Fibroblast of skin of abdomen (primary cell): ENCODE measurements at regions not wholly inside any gene's neighbourhood (a gene's known extent, or its start where the extent isn't known, plus 50 kb on each side); places are given as distances from the start of the nearest gene placed in this dataset.

Source experiments
- DNase-seq: peaks from one replicate; pipeline ENCODE4 v3.0.0-alpha.2; 2013

DNA sequence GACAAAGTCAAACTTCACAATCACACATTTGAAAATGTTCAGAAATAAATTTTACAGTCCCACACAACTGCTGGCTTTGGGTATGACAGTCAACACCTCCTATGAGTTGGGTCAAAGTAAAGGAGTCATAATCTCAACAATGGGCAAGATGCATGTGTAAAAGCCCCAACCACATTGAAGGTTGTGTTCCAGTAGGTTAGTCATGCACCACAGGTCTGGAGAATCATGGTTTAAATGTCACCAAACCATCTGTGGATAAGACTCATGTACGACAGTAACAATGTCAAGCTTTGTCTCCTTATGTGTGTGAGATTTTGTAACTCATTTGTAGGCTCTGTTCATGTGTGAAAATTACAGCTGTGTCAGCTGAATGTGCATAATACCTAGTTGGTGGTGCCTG is 1065.7 kb upstream of the AMELY start:
- no peak for DNase-seq

GRCh38 chrY:7968293-7968692 is 1056.7 kb upstream of the AMELY start:
- no peak for DNase-seq

DNA sequence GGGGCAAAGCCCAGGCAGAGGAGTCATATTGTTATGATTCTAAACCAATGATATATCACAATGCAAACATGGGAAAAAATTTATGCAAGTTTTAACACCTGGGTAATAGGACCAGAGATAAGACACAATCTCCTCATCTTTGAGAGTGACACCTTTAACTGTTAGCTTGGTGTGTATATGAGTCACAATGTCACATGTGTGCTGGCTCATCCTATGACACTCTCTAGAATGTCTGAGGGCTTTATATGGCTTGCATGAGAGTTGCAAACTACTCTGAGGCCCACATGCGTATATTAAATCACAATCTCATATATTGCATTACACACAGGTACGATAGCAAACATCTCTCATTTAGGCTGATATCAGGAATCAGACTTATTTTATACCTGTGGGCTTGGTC is 1055.4 kb upstream of the AMELY start:
- no peak for DNase-seq

- no peak for DNase-seq
These were observed 1051.8 kb upstream of the AMELY start for GRCh38 chrY:7963393-7963792.

DNA sequence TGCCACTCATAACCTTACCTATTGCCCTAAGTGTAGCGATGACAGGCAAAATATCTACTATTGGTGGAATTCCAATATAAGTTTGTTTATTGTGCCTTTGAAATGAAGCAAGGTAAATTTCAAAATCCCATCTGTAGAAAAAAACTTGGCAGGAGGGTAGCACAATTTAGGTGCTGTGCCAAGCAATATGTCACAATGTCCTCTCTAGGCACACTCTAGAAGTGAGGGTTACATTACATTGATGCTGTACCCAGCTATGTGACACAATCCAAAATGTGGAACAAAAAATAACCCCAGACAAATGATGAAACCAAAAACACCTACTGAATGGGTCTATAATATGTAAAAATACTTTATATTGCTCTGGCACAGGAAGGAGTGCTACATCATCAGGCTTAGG is 1050.8 kb upstream of the AMELY start:
- no peak for DNase-seq

- DNase-seq: no peak
These were observed 1050.3 kb upstream of the AMELY start for GRCh38 chrY:7961811-7962210.

GRCh38 chrY:7957773-7958172 is 1046.2 kb upstream of the AMELY start:
- no peak for DNase-seq

DNA sequence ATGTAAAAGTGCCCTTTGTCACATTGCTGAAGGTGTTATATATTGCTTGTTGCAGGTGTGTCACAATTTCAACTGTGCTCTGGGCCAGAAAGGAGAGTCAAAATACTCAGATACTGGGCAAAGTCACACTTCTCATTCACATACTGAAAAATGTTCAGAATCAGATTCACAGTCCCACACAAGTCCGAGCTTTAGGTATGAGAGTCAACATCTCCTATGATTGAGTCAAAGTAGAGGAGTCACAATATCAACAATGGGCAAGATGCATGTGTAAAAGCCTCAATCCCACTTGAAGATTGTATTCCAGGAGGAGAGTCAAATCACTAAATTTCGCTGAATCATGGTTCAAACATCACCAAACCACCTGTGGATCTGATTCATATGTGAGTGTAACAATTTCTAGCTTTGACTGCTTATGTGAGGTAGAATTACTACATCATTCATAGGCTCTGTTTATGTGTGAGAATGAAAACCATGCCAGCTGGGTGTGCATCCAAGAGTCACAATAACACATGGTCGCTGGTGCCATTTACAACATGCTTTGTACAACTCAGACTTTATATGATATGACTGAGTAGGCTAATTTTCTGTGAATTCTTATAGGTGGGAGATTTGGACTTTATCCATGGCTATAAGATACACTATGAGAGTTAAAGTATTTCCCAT is 1039.8 kb upstream of the AMELY start:
- DNase-seq: no peak

DNA sequence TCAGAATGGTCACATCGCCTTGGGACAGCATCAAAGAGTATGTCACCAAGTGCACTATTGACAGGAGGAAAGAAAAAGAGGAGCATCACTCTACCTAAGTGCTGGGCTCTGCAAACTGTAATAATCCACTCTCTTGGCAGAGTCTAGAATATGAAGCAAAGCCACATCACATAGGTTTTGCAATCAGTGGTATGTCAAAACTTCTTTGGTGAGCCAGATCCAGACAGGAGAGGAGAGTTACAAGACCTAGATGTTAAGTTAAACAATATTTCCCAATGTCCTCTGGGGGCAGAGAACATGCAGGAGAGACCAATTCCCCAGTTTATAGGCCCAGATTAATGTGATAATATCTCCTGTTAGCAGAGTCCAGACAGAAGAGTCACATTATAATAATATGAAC is 1032.6 kb upstream of the AMELY start:
- DNase-seq: peak; percentile 18

DNA sequence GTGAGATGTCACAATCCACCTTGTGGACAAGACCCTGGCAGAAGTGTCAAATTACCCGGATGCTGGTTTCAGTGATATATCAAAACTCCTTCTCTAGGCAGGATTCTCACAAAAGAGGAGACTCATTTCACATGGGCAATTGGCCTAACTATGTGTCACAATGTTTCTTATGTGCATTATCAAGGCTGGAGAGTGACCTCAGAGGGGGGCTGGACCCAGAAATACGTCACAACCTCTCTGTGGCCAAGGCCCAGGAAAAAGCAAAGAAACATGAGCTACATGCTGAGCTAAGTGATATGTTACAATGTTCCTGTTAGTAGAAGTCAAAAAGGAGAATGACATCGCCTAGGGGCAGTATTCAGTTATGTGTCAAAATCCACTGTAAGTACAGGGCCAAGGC is 1031.2 kb upstream of the AMELY start:
- DNase-seq: no peak

DNA sequence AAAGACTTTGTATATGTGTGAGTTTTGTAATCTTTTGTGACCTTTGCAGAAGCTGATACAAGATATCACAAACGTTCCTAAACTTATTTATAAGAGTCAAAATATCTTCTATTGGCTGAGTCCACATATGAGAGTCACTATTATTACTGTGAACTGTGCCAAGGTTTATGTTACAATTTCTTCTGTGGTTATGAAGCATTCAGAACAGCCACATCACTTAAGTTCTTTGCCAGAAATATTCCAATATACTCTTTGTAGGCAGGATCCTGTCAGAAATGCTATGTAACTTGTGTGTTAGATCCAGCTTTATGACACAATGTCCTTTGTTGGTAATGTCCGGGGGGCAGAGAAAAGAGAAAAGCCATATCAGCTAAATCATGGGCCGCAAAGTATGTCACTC is 1030.3 kb upstream of the AMELY start:
- peak; percentile 44 for DNase-seq

DNA sequence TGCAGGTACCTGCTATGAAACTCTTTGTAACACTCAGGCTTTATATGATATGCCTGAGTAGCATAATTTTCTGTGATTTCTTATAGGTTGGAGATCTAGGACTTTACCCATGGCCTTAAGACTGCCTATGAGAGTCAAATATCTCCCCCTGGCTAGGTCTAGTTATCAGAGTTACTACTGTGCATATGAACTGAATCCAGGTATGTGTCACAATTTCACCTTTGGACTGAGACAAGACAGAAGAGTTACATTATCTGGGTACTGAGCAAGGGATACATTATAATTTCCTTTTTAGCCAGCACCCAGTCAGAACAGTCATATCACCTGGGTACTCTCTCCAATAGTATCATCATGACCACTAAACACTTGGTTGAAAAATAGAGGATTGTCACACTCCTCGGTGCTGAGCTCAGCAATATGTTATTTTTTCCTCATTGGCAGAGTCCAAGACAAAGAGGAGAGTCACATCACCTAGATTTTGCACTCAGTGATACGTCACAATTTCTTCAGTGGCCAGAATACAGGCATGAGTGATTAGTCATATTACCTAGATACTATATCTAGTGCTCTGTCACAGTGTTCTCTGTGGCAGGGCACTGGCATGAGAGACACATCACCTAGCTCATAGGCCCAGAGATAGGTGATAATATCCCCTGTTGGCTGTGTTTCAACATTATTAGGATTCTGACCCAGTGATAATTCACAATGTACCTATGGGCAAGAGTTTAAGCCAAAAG is 1027.6 kb upstream of the AMELY start:
- DNase-seq: no peak

DNA sequence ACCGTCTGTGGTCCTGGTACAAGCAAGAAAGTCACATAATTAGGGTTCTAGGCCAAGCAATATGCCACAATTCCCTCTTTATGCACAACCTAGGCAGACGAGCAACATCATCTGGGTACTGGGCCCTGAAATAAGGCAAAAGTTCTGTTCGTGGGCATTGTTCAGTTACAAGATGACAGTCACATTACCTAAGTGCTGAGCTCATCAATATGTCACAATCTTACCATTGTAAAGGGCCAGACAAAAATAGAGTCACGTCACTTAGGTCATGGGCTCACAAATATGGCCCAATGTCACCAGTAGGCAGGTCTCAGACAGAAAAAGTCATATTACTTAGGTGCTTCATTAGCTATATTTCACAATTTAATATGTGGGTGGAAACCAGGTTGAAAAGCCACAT is 1025.3 kb upstream of the AMELY start:
- DNase-seq: no peak

- DNase-seq: peak; percentile 79
These were observed 1024.5 kb upstream of the AMELY start for GRCh38 chrY:7936046-7936445.

- no peak for DNase-seq
These were observed 1024.1 kb upstream of the AMELY start for GRCh38 chrY:7935606-7936005.

DNA sequence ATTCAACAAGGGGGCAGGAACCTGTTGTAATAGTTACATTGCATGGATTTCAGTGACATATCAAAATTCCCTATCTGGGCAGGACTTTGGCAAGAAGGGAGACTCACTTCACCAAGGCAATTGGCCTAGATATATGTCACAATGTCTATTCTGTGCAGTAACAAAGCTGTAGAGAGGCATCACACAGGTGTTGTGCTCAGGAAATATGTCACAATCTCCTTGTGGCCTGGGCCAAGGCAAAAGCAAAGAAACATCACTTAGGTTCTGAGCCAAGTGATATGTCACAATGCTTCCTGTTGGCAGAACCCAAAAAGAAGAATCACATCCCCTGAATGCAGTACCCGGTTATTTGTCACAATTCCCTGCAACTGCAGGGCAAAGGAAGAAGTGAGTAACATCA is 1020.9 kb upstream of the AMELY start:
- no peak for DNase-seq

DNA sequence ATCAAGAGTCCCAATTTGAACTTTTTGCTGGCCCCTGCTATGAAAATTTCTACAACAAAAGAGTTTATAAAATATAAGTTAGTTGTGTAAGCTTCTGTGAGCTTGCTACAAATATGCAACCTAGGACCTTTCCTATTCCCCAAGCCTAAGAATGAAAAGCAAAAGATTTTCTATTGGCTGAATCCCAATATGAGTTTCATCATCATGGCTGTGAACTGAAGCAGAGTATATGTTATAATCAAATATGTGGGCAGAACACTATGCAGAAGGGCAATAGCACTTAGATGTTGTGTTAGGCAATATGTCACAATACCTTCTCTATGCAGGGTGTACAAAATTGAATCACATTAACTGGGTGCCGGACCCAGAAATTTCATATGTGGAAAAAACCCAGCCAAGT is 1018.3 kb upstream of the AMELY start:
- peak; percentile 9 for DNase-seq

DNA sequence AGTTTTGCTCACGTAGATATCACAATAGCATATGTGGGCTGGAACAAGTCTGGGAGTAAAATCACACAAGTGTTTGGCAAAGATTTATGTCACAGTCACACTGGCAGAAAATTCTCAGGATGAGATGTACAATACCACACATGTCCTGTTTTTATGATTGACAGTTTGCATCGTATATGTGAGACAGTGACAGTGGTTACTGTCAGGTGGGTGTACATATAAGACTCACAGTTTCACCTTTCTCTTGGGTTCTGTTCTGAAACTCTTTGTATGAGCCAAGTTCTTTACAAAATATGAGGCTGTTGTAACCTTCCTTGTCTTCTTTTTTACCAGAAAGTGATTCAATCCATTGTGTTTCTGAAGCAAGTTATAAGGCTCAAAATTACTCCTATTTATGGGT is 1012.5 kb upstream of the AMELY start:
- DNase-seq: no peak

DNA sequence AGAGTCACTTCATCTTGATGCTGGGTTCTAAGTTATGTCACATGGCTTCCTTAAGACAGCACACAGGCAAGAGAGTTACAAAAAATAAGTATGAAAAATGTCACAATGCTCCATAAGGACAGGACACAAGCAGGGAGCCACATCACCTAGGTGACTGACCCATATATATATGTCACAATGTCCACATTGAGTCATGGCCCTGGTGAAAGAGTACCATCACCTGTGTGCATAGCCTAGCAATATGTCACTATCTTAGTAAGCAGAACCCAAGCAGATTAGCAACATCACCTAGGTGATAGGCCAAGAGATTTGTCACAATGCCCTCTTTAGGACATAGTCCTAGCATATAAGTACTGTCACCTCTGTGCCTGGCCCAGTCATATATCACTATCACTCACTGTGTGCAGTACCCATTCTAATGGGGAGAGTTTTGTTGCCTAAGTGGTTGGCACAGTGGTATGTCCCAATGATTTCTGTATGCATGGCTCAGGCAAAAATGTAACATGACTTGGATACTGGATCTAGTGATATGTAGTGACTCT is 1012.0 kb upstream of the AMELY start:
- DNase-seq: no peak

- no peak for DNase-seq
These were observed 1008.8 kb upstream of the AMELY start for GRCh38 chrY:7920382-7920781.

DNA sequence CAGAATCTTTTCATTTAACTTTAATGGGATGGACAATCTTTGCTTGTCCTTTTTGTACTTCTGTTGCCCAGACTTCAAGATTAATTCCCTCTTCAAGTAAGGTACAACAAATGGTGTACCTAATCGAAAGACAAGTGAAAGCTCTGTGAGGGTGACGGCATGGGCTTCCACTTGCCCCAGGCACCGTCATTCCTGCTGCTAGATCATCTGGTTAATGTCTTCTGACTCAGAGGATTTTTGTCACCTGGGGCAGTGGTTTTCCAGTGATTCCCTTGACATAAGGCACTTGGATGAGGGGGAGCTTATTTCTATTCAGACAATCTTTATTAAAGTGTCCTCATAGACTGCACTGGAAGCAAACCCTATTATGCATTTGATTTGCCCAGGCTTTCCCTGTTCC is 977.0 kb upstream of the AMELY start:
- DNase-seq: no peak

DNA sequence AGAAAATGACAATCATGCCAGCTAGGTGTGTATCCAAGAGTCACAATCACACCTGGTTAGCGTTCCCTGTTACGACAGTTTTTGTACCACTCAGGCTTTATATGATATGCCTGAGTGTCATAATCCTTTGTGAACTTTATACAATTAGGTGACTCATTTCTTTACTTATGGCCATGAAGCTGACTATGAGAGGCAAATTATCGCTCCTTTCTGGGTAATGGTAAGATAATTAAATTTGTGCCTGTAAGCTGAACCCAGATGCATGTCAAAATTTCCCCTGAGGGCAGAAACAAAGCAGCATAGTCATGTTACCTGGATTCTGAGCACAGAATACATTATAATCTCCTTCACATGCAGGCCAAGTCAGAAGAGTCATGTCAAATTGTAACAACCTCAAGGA is 970.1 kb upstream of the AMELY start:
- DNase-seq: no peak

- no peak for DNase-seq
These were observed 967.7 kb upstream of the AMELY start for GRCh38 chrY:7879245-7879644.

GRCh38 chrY:7878719-7879118 is 967.2 kb upstream of the AMELY start:
- no peak for DNase-seq
